GM21786 (cell line): ENCODE measurements at regions not wholly inside any gene's neighbourhood (a gene's known extent, or its start where the extent isn't known, plus 50 kb on each side); places are given as distances from the start of the nearest gene placed in this dataset.
A peak's percentile ranks its signal among the peaks of the same experiment; 100 is the strongest.

ENCODE experiments used
- ATAC-seq: cut with Tn5 transposase; IDR thresholded peaks from one replicate; pipeline ENCODE4 v1.9.1; 2021; ENCODE audit not compliant: unreplicated experiment

DNA sequence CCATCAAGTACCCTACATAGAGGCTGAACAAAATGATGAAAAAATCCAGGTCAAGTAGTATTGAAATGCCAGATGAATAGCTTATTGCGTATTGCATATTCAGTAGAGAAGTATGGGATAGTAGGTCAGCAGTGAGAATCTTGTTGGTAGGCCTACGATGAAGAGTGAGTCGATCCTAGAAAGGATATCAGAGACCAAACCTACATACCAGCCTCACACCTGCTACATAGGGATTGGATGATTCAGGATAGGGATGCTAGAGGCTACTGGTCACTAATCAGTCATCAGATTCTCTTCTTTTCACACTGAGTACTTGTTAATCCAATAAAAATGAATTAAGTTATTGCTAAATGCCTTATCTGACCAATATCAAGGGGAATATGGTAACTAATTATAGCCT is 274.5 kb downstream of the DSEL start:
- ATAC-seq: no peak

DNA sequence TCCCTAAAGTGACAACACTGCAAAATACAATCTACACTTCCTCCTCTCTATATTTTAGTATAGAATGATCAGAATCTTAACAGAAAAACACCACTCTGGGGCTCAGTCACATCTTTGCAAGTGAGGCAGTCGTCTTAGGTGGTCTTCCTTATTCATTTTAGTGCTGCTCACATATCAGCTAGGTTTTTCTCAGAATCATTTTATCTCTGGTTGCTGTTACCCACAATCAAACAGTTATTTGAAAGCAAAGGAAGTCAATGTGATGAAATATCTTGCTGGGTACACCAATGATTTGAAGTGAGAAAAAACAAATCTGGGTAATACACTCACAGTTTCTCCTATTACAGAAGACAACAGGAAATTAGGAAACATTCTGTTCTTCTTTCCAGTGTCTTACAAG is 275.2 kb downstream of the DSEL start:
- ATAC-seq: no peak

DNA sequence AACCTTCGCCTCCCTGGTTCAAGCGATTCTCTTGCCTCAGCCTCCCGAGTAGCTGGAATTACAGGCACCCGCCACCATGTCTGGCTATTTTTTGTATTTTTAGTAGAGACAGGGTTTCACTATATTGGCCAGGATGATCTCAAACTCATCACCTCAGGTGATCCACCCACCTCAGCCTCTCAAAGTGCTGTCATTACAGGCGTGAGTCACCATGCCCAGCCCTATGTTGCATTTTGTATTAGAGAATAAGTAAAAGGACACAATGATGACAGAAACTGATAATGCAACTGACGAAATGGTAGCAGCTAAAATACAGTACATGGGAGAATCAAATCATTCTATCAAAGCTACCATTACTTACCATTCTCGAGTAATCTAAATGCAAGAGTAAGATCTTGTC is 276.7 kb downstream of the DSEL start:
- no peak for ATAC-seq

DNA sequence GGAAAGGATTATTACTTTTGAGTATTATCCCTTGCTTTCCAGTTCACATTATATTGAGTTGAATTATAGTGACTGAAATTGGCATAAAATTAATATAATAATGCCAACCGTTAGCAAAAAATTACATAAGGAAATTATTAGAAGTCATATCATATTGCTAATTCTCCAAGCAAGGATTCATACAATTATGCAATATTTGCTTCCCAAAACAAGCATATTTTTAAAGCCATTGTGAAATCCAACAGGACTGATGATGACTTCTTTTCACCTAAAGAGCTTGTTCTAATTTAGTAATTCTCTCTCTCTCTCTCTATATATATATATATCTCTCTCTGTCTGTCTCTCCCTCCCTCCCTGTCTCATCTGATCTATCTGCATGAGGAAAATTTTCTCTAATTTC is 283.5 kb downstream of the DSEL start:
- ATAC-seq: no peak

DNA sequence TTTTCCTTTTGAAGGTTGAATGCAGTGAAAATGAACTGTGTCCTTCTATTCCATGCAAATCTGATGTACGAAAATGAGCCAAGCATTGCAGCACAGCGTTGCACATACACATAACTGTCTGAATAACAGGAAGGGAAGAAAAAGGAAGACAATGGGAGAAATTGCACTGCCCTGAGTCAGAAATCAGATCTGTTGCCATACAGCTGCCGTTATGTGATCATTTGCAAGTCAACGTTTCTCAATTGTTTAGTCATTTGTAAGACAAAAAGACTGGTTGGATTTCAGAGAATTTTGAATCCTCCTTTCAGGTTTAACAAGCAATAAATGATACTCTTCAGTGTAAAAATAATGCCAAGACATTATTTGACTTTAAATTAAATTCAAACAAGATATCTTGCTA is 284.1 kb downstream of the DSEL start:
- no peak for ATAC-seq

DNA sequence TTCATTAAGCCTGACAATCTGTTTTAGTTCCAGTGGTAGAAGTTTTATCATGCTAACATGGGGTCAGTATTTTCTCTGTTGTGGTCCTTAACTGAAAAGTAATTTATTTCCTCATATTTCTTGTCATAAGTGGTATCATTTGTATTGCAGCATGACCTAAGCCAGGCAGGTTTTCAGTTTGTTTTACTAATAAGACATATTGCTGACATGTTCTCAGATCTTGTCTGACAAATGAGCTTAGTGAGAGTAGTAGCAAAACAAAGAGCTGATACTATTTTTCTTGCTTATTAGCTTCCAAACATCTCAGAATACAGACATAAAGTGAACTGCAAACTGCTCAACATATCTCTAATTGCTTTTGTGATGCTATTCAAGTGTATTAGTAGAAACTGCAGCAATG is 293.6 kb downstream of the DSEL start:
- no peak for ATAC-seq

DNA sequence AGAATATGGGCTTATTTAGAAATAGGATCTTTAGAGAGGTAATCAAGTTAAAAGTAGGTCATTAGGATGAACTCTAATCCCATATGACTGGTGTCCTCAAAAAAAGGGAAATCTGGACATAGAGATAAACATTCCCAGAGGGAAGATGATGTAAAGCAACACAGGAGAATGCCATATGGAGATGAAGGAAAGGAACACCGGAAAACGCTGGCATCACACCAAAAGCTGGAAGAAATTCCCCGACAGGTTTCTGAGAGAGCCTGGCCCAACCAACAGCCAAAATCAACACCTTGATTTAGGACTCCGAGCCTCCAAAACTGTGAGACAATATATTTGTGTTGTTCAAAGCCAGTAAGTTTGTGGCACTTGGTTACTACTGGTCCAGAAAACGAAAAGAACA is 296.7 kb downstream of the DSEL start:
- ATAC-seq: no peak

DNA sequence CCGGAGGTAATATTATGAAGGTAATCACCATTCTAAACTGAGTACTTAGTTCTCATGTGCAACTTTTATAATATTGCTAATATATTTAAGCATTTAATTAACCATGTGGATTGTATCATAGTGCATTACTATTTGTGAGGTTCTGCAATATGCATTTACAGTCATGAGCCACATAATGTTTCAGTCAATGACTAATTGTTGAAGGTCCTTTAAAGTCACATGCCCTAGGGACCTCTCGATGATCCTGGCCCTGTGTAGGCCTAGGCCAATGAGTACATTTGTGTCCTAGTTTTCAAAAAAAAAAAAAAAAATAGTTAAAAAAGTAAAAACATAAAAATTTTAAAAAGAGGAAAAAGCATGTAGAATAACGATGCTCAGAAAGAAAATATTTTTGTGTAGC is 298.0 kb downstream of the DSEL start:
- ATAC-seq: no peak

DNA sequence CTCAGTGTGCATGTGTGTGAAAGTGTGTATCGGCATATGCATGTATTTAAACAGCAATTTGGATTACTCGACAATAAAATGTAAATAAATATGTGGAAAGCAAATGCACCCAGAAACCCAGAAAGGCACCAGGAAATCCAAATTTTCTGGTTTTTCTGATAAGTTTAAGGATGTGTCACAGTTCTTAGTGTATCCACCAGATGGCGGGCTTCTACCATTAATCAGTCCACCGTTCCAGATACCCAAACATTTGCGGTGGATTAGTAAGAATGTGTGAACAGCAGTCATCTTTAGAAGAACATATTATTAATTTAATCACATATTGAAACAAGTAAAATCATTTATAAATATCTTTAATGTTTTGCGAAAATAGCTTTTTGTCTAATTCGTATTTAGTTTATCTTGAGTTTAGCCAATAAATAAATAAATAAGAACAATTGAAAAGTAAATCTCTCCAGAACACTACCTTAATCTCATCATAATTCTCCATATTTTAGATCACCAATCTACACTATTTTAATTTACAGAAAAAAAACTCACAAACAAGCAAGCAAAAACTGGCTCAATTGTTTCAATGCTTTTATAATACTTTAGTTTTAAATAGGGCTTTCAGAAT is 298.9 kb downstream of the DSEL start:
- ATAC-seq: peak; percentile 89

DNA sequence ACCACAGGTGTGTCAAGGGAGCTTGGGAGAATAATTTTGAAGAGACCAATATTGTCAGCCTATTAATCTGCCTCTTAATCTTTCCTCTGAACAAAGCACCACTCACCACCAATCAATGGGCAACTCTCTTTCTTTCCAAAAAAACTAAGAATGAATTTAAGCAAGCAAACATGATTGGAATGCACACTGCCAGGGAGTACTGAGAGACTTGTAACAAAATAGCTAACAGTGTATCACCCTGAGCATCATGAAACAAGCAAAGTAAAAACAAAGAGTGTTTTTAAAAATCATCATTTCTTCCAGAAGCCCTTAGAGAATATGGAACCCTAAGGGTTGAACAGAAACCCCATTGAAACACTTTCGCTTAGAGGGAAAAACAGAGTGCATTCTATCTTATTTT is 299.7 kb downstream of the DSEL start:
- ATAC-seq: no peak

DNA sequence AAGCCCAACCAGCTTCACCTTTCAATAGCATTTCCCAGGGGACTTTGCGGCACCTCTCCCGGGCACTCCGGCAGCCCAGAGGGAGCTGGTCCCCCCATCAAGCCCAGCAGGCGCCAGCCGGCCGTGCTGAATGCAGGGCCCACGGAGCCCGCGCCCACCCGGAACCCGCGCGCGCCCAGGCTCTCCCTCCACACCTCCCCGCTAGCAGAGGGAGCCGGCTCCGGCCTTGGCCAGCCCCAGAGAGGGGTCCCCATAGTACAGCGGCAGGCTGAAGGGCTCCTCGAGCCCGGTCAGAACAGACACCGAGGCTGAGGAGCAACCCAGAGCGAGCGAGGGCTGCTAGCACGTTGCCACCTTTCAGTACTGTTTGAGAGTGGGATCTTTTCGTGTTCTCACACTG is 300.8 kb downstream of the DSEL start:
- no peak for ATAC-seq

DNA sequence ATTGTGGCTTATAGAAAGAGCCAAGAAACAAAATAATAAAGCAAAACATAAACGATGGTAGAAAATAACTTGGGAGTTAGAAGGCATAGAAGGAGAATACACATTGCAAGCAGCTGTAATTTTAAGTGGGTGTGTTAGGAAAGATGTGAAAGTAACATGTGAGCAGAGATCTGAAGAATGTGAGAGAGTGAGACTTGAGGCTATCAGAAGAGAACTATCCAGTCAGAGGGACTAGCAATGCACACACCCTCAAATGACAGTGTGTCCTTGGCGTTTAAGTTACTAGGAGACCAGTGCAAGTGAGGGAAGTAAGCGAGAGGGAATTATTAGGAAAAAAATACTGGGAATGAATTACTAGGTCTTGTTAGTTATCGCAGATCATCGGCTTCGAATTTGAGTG is 304.9 kb downstream of the DSEL start:
- no peak for ATAC-seq

DNA sequence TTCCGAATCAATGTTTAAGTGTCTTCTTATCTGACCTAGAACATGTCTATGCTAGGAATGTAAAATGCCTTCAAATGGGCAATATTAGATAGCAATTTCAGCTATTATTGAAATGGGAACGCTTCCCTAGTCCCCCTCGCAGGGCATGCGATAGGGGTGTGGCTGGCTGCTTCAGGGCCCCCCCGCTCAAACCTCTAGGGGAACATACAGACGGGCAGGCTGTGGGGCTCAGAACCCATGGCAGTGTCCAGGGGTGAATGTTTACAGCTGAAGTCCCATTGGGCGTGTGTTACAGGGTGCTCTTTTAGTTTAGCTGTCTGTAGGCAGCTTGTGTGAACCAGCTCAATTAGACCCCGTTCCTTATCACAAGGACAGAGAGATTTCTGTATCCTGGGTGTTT is 315.9 kb downstream of the DSEL start:
- peak; percentile 14 for ATAC-seq

DNA sequence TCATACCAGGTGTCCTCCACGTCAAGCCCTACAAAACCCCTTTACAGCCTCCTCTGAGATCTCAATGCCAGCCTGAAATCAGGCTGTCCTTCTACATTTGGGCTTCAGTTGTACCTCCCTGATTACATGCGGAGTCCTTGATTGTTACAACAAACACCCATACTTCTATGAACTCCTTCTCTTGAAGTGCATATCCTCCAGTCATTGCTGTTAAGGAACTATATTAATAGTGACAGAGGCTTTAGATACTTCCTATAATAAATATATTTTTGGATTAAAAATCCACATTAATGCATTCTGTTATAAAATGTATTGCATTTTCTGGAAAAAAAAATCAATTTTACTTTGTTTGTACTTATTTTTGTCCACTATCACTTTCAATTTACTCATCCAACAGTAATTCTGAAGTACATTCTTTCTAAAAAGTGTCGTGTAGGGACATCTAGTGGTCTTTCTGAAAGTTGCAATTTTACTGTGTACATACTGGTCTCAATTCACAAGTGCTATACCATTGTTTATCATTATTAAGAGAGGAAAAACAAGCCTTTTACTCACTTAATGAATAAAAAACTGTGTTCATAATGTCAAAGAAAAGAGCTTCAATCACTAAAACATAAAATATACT is 316.4 kb downstream of the DSEL start:
- ATAC-seq: peak; percentile 95

DNA sequence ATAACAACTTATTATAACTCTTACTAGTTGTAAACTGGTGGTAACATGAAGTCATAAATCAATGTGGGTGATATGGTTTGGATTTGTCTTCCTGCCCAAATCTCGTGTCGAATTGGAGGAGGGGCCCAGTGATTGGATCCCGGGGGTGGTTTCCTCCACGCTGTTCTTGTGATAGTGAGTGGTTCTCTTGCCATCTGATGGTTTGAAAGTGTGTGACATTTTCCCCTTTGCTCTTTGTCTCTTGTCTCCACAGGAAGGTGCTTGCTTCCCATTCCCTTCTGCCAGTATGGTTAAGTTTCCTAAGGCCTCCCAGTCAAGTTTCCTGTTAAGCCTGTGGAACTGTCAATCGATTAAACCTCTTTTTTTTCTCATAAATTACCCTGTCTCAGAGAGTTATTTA is 321.6 kb downstream of the DSEL start:
- no peak for ATAC-seq

DNA sequence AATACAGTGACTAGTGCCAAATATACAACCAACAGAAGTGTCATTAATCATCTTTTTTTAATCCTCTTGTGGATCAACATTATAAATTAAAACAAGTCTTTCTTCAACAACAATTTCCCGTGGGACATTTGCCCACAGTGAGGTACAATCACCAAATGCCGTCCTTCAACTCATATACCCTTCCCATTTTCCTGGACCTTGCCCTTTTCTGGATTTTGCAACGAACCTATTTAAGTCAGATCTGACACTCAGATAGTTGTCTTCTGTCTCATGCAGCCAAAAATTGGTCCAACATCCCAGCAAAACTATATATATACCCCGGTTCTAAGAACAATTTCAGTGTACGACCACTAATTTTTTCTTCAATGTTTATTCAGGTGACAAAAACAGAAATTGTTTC is 324.0 kb downstream of the DSEL start:
- no peak for ATAC-seq

DNA sequence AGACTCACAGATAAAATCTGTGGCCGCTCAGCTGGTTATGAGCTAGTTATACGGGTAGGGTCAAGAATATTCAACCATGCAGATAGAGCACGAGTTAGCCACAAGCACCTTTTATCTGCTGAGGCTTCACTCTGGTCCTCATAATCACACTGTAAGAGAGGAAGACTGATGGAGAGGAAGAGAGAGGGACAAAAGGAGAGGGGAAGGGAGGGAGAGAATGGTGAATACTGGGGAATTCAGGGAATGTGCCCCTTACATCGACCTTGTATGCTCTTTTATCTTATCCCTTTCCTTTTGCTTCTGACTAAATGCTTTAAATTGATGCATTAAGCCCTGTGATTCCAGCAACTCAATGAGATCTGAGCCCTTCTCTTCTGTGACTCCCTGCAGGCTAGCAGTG is 333.1 kb downstream of the DSEL start:
- no peak for ATAC-seq

DNA sequence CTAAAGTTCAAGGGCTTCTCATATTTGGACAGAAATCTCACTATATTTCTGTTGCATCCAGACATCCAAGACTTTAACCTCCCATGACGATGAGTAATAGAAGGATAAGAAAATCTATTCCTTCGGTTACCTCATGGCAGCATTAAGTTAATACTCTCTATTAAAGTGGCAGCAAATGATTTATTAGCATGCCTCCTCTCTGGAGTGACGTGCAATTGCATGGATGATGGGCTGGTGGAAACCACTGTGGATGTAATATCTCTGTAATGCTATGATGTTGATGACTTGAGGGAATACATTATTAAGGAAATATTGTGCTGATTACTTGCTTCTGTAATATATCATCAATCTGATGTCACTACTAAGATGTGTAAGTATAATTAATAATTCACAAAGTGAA is 336.8 kb downstream of the DSEL start:
- ATAC-seq: no peak

DNA sequence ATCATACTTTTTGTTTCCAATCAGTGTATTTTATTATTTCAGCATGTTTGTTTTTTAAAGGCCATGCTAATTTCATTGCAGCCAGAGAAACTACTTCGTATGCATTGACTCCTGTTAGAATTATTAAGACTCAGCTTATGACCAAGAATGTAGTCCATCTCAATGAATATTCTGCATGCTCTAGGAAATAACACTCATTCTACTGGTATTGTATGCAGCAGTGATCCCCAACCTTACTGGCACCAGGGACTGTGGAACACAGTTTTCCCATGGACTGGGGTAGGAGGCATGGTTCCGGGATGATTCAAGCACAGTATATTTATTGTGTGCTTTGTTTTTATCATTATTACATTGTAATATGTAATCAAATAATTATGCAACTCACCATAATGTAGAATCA is 356.9 kb downstream of the DSEL start:
- no peak for ATAC-seq

DNA sequence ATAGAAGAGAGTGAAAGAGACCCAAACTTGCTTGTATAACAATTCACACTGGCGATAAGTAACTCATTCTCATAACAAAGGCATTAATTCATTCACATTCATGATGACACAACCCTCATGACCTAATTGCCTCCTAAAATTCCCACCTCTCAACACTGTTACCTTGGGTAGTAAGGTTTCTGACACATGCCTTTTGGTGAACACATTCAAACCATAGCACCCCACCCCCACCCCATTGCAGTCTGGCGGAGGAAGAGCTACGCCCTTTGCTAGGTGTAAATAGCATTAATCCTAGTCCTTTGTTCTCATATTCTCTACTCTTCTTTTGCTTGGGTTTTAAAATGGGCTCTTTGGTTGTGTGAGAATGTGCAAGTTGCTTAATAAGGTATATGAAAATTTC is 361.5 kb downstream of the DSEL start:
- ATAC-seq: no peak

DNA sequence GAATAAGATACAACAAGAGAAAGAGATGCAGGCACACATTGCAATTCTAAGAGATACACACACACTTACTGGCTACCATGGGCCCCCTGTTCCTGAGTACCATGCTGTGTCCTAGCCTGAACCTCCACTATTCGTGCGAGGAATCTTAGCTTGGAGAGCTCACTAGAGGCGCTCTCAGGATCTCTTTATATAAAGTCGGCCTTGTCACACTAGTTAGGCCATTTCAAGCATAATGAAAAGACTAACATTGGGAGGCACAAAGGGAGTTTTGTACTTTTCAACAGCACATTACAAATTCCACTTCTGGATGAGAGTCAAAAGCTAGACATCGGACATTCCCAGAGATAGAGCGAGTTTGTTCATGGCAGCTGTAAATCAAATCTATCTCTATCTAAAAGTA is 365.2 kb downstream of the DSEL start:
- ATAC-seq: no peak

DNA sequence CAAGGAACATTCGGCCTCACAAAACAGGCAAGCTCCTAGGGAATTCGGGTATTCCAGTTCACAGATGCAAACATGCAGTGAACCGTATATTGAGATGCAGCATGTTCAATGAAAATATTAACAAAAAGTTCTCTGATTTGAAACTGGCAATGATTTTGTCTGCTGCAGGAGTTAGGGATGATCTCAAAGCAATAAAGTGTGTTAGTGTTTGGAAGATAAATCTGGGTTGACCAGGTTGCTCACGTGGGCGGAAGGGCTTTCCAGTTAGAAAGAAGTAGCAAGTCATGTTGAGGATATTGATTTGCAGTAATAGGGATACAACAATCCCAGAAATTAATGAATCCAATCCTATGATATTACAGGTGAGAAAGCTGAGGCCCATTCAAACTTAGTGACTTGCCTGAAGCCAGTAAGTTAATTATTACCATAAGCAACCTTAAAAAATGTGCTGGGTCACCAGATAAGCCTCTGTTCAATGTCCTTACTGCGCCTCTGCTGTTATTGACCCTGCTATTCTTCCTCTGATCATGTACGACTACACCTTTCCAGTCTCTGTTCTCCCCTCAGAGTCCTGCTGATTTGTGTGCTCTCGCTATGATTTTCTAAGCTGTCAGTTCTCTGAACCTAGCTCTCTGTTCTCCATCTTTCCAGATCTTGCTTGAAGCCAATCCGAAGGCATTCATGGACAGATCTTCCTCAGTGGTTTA is 370.8 kb downstream of the DSEL start:
- no peak for ATAC-seq

DNA sequence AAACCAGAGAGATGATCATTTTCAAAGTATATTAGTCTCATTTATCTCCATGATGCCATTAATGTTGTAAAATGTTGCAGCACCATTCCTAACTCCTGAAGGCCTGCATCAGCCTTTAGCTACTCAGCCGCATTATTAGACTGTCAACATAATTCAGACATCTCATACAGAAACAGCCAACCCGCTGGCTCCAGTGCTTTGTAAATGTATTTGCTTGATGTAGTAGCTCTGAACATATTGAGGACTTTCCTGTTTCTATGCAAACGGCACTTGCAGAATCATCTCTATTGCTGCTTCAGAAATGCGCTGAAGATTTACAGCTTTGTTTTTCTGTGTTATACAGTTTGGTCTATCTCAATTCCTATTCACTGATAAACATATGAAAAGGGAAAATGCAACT is 372.2 kb downstream of the DSEL start:
- ATAC-seq: no peak
